HepG2 (cell line): ENCODE measurements at regions not wholly inside any gene's neighbourhood (a gene's known extent, or its start where the extent isn't known, plus 50 kb on each side); places are given as distances from the start of the nearest gene placed in this dataset.

ENCODE experiments used
- ARHGAP35 ChIP-seq: sonication (generic); formaldehyde crosslinking; IDR thresholded peaks from 2 replicates; pipeline ENCODE4 v1.9.0; 2022; ENCODE audit warnings: mild to moderate bottlenecking, inconsistent platforms, moderate library complexity, missing genetic modification reagents, borderline replicate concordance
- CBX1 ChIP-seq: IDR thresholded peaks from one replicate; pipeline ENCODE4 v1.6.1; 2016; ENCODE audit warnings: antibody characterized with exemption, low read depth
- ERF ChIP-seq: IDR thresholded peaks from 2 replicates; pipeline ENCODE4 v1.6.1; 2018; ENCODE audit warnings: missing biosample characterization, missing genetic modification reagents
- GTF3A ChIP-seq: sonication (generic); formaldehyde crosslinking; conservative IDR thresholded peaks from 2 replicates; pipeline ENCODE4 v1.4.0; 2020; ENCODE audit warnings: mild to moderate bottlenecking, missing genetic modification reagents
- KLF12 ChIP-seq: sonication (generic); formaldehyde crosslinking; IDR thresholded peaks from 2 replicates; pipeline ENCODE4 v1.4.0; 2020; ENCODE audit warnings: missing genetic modification reagents, borderline replicate concordance
- LRRFIP1 ChIP-seq: sonication (generic); formaldehyde crosslinking; conservative IDR thresholded peaks from 2 replicates; pipeline ENCODE4 v1.4.0; 2020; ENCODE audit warnings: missing genetic modification reagents
- MTERF4 ChIP-seq: sonication (generic); formaldehyde crosslinking; IDR thresholded peaks from 2 replicates; pipeline ENCODE4 v1.8.0; 2023; ENCODE audit warnings: mild to moderate bottlenecking, missing genetic modification reagents
- NFE2 ChIP-seq: sonication (generic); formaldehyde crosslinking; IDR thresholded peaks from 2 replicates; pipeline ENCODE4 v1.4.0; 2020; ENCODE audit warnings: missing genetic modification reagents
- NFKB2 ChIP-seq: sonication (generic); formaldehyde crosslinking; IDR thresholded peaks from 2 replicates; pipeline ENCODE4 v1.4.0; 2020; ENCODE audit warnings: missing genetic modification reagents, borderline replicate concordance
- TFAP4 ChIP-seq: sonication (generic); IDR thresholded peaks from 2 replicates; pipeline ENCODE4 v1.6.1; 2016; ENCODE audit warnings: low read depth, borderline replicate concordance
- TFDP1 ChIP-seq: IDR thresholded peaks from 2 replicates; pipeline ENCODE4 v1.6.1; 2016; ENCODE audit warnings: missing compliant biosample characterization, missing genetic modification reagents, borderline replicate concordance
- ZFY ChIP-seq: sonication (generic); formaldehyde crosslinking; IDR thresholded peaks from 2 replicates; pipeline ENCODE4 v1.4.0; 2020; ENCODE audit warnings: missing genetic modification reagents
- ZNF232 ChIP-seq: sonication (generic); formaldehyde crosslinking; IDR thresholded peaks from 2 replicates; pipeline ENCODE4 v1.4.0; 2020; ENCODE audit warnings: missing genetic modification reagents, borderline replicate concordance
- ZNF292 ChIP-seq: sonication (generic); formaldehyde crosslinking; IDR thresholded peaks from 2 replicates; pipeline ENCODE4 v1.8.1; 2022; ENCODE audit warnings: mild to moderate bottlenecking, low read depth, missing genetic modification reagents, borderline replicate concordance
- ZNF350 ChIP-seq: sonication (generic); formaldehyde crosslinking; IDR thresholded peaks from 2 replicates; pipeline ENCODE4 v1.4.0; 2020; ENCODE audit warnings: mild to moderate bottlenecking, low read depth, missing genetic modification reagents, borderline replicate concordance
- ZNF414 ChIP-seq: sonication (generic); formaldehyde crosslinking; IDR thresholded peaks from 2 replicates; pipeline ENCODE4 v1.5.0; 2020; ENCODE audit warnings: missing genetic modification reagents
- ZNF501 ChIP-seq: sonication (generic); formaldehyde crosslinking; IDR thresholded peaks from 2 replicates; pipeline ENCODE4 v1.5.1; 2020; ENCODE audit warnings: mild to moderate bottlenecking, moderate library complexity, missing genetic modification reagents
- ZNF580 ChIP-seq: IDR thresholded peaks from 2 replicates; pipeline ENCODE4 v1.6.1; 2016; ENCODE audit warnings: low read depth, borderline replicate concordance
- ZNF672 ChIP-seq: sonication (generic); formaldehyde crosslinking; IDR thresholded peaks from 2 replicates; pipeline ENCODE4 v1.8.1; 2022; ENCODE audit warnings: missing genetic modification reagents
- ZNF704 ChIP-seq: sonication (generic); formaldehyde crosslinking; IDR thresholded peaks from 2 replicates; pipeline ENCODE4 v1.8.1; 2023; ENCODE audit warnings: mild to moderate bottlenecking, inconsistent platforms, moderate library complexity, missing genetic modification reagents, borderline replicate concordance
- ZNF747 ChIP-seq: sonication (generic); formaldehyde crosslinking; IDR thresholded peaks from 2 replicates; pipeline ENCODE4 v1.8.1; 2023; ENCODE audit warnings: missing genetic modification reagents, mild to moderate bottlenecking, borderline replicate concordance

GRCh38 chr17:43324205-43324893 is 74.4 kb upstream of the ARL4D start (continued):
- TF ChIP-seq MTERF4 (CRISPR knock-in tag) = no peak
- no peak for TF ChIP-seq ARHGAP35
- TF ChIP-seq KLF12 (CRISPR knock-in tag) = no peak
- no peak for TF ChIP-seq ZNF704 (CRISPR knock-in tag)
- no peak for TF ChIP-seq ZNF414 (CRISPR knock-in tag)
- peak; percentile 48; the same call in 1 of the 2 replicates for TF ChIP-seq ZNF232
- peak; percentile 53; the same call in 1 of the 2 replicates for TF ChIP-seq NFKB2 (CRISPR knock-in tag)
- no peak for TF ChIP-seq CBX1
- no peak for TF ChIP-seq TFDP1
- TF ChIP-seq ERF (CRISPR knock-in tag) = no peak
- TF ChIP-seq LRRFIP1 (CRISPR knock-in tag) = no peak
- no peak for TF ChIP-seq ZNF672 (CRISPR knock-in tag)
- TF ChIP-seq ZFY = peak; percentile 52
- 0 out of 2 replicates have a peak, but pooled peaks have one; percentile 51 for TF ChIP-seq ZNF350 (CRISPR knock-in tag)
- no peak for TF ChIP-seq NFE2 (CRISPR knock-in tag)
- no peak for TF ChIP-seq ZNF580 (CRISPR knock-in tag)
- no peak for TF ChIP-seq ZNF747 (CRISPR knock-in tag)
- no peak for TF ChIP-seq TFAP4
- 0 out of 2 replicates have a peak, but pooled peaks have one; percentile 28 for TF ChIP-seq ZNF501
- no peak for TF ChIP-seq ZNF292 (CRISPR knock-in tag)
- no peak for TF ChIP-seq GTF3A
